ENCODE measurements at regions not wholly inside any gene's neighbourhood (a gene's known extent, or its start where the extent isn't known, plus 50 kb on each side); places are given as distances from the start of the nearest gene placed in this dataset.

- peak; percentile 6 to 20 for DNase-seq (ENCODE audit: low read depth in 2 of 2)
These were observed 156.6 kb downstream of the GATB start for GRCh38 chr4:151604238-151604637.

GRCh38 chr4:151605215-151605614 is 155.6 kb downstream of the GATB start:
- no peak for DNase-seq (ENCODE audit: low read depth in 2 of 2)

- no peak for DNase-seq (ENCODE audit: low read depth in 2 of 2)
These were observed 154.7 kb downstream of the GATB start for GRCh38 chr4:151606061-151606460.

DNA sequence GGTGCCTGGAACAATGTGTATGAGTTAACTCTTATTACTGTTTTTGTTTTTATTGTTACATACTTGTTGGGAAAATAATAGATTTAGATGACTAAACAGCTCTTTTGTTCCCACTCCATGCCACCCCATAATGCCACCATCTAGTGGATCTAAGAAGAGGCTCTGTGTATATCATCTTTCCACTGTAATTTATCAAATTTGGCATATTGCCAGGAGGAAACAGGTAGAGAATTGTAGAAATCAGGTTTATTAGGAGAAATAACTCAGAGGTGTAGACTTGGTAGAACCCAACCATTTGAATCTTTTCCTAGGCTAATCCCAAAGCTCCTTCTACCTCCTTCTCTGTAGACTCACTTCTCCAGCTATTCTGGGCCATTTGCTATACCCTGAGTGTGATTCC is 150.6 kb downstream of the GATB start:
- no peak for DNase-seq (ENCODE audit: low read depth in 2 of 2)

DNA sequence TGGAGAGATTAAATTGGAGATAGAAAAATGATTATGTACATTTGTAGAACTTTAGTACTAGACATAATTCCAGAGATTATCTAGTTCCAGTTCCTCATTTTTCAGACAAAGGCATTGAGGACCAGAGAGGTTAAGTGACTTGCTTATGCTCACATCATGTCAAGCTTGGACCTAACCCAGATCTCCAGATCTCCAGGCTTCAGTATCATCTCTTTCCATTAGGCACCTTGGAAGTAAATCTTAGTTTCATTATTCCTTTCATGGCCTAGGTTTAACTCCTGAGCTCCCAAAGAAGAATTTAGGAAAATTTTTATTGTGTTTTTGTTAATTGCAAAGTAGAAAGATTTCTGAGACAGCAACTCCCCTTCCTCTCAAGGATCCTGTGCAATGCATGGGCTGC is 148.8 kb downstream of the GATB start:
- no peak for DNase-seq (ENCODE audit: low read depth in 2 of 2)

DNA sequence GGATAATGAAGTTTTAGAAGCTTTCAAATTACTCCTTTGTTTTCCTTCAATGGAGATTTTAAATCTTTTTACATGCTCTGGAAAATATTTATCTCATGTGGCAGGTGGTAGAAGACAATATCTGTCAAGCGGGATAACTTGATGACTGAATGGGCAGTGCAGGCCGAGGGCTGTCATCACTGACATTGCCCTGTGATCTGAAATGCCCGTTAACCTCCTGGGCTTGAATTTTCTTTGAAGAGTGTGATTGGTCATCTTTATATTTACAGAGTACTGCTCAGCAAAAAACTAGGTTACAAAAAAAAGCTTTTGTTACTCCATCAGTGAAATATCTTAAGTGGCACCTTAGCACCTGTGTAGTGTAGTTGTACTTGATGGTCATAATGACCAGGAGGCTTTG is 147.5 kb downstream of the GATB start:
- DNase-seq (ENCODE audit: low read depth in 2 of 2), result no peak

DNA sequence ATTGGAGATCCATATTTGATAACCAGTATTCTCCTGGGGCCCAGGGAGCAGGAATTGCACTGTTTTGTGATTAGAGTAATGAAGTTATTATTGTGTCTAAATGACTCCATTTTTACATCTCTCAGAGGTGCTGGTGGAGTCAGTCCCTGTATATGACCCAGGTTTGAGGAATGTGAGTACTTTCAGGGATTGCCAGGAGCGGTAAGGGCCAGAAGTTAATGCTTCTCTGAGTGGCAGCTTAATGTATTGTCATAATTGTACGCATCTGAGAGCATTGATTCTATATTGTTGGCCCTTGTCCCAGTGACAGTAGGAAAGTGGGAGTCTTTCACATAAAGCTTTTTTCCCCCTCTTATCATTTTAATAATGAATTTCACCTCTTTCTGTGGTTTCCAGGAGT is 146.2 kb downstream of the GATB start:
- DNase-seq (ENCODE audit: low read depth in 2 of 2), result no peak

- no peak for DNase-seq (ENCODE audit: low read depth in 2 of 2)
These were observed 141.9 kb downstream of the GATB start for GRCh38 chr4:151618858-151619257.

DNA sequence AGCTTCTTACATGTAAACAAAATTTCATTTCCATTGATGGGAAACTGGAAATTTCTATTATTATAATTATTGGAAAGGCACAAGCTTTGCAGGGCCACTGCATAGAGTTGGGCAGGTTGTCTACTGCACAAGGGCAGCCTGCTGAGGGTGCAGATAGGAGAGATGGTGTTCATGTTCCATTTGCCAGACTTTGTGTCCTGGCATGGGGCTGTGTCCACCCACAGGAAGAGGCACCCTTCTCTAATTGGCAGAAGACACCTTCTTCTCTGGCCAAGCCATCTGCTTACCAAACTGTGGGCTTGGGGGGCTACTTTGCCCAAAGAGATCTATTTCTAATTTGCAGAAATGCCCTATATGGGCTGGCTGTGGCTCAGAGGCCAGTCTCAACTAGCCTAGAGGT is 140.7 kb downstream of the GATB start:
- no peak for DNase-seq (ENCODE audit: low read depth in 2 of 2)

Measured in dermis microvascular lymphatic vessel endothelial cell (primary cell).